MM.1S (cell line): ENCODE measurements at regions not wholly inside any gene's neighbourhood (a gene's known extent, or its start where the extent isn't known, plus 50 kb on each side); places are given as distances from the start of the nearest gene placed in this dataset.

Experiments
- DNase-seq: peaks from one replicate; pipeline ENCODE4 v3.0.0-alpha.2; 2015
- H2AFZ ChIP-seq: fragments of 300-600 bp; sonication (generic); 2 replicates; pipeline ENCODE4 v1.6.0; 2016; ENCODE audit warnings: antibody characterized with exemption, low read length
- H3F3A ChIP-seq: fragments of 300-600 bp; sonication (generic); 2 replicates; pipeline ENCODE4 v1.6.1; 2016; ENCODE audit warnings: mild to moderate bottlenecking, antibody characterized with exemption, low read length, moderate library complexity, mixed read lengths; ENCODE audit not compliant: insufficient read depth
- H3K27ac ChIP-seq: fragments of 300-600 bp; sonication (generic); 2 replicates; pipeline ENCODE4 v1.5.1; 2016; ENCODE audit warnings: mild to moderate bottlenecking, low read length
- H3K27me3 ChIP-seq: fragments of 300-600 bp; sonication (generic); replicated peaks from 2 replicates; pipeline ENCODE4 v1.6.0; 2016; ENCODE audit warnings: low read length; ENCODE audit not compliant: insufficient read depth
- H3K36me3 ChIP-seq: fragments of 300-600 bp; sonication (generic); replicated peaks from 2 replicates; pipeline ENCODE4 v1.6.1; 2016; ENCODE audit warnings: mild to moderate bottlenecking, low read length, mixed read lengths; ENCODE audit not compliant: insufficient read depth
- H3K4me1 ChIP-seq: fragments of 300-600 bp; sonication (generic); 2 replicates; pipeline ENCODE4 v1.6.1; 2016; ENCODE audit warnings: low read length, mixed read lengths
- H3K4me2 ChIP-seq: fragments of 300-600 bp; sonication (generic); 2 replicates; pipeline ENCODE4 v1.6.0; 2016; ENCODE audit warnings: low read depth, low read length
- H3K4me3 ChIP-seq: fragments of 300-600 bp; sonication (generic); 2 replicates; pipeline ENCODE4 v1.5.1; 2016; ENCODE audit warnings: low read length, mixed read lengths
- H3K79me2 ChIP-seq: fragments of 300-600 bp; sonication (generic); 2 replicates; pipeline ENCODE4 v1.6.1; 2016; ENCODE audit warnings: mixed run types, low read length, mixed read lengths
- H3K9ac ChIP-seq: fragments of 300-600 bp; sonication (generic); 2 replicates; pipeline ENCODE4 v1.6.1; 2016; ENCODE audit warnings: low read length, mixed read lengths
- H3K9me2 ChIP-seq: fragments of 300-600 bp; sonication (generic); replicated peaks from 2 replicates; pipeline ENCODE4 v1.6.1; 2016; ENCODE audit warnings: mild to moderate bottlenecking, low read length, mixed read lengths; ENCODE audit not compliant: insufficient read depth
- H3K9me3 ChIP-seq: fragments of 300-600 bp; sonication (generic); replicated peaks from 2 replicates; pipeline ENCODE4 v1.6.1; 2016; ENCODE audit warnings: mild to moderate bottlenecking, low read length, mixed read lengths; ENCODE audit not compliant: insufficient read depth
- H4K20me1 ChIP-seq: fragments of 300-600 bp; sonication (generic); 2 replicates; pipeline ENCODE4 v1.6.1; 2016; ENCODE audit warnings: mild to moderate bottlenecking, low read length, moderate library complexity, mixed read lengths; ENCODE audit not compliant: insufficient read depth
- EZH2 ChIP-seq: fragments of 300-600 bp; sonication (generic); optimal IDR thresholded peaks from 2 replicates; pipeline ENCODE3; 2017; ENCODE audit warnings: low read depth, mild to moderate bottlenecking, antibody characterized with exemption, low read length, mixed read lengths
- EZH2phosphoT487 ChIP-seq: fragments of 300-600 bp; sonication (generic); IDR thresholded peaks from 2 replicates; pipeline ENCODE4 v1.6.1; 2018; ENCODE audit warnings: antibody characterized with exemption, low read length
- TF ChIP-seq, protein P1 (sequence below): fragments of 300-600 bp; sonication (generic); IDR thresholded peaks from 2 replicates; pipeline ENCODE4 v1.5.1; 2016; ENCODE audit warnings: antibody characterized with exemption, low read length, mixed read lengths

DNA sequence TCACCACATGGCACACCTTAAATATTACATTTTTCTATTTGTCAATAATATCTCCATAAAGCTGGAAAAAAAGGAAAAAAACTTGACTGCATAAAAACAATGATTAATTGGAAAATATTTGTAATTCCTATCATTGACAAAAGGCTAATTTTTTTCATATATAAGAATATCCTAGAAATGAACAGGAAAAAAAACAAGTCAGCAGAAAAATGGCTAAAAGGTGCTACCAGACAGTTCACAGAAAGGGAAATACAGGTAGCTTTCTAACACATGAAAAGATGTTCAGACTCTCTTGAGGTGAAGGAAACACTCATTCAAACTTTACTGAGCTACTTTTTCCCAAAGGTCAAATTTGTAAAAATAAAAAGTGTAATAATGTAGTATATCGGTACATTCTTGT is 104.1 kb upstream of the SCAF8 start:
- Histone ChIP-seq H3K36me3 (no peaks in the 10 kb centered on the region), H3K27ac (no peak overlapping the region), H3K4me1 (no peaks in the 10 kb centered on the region), H2AFZ (no peak overlapping the region), H3F3A (no peaks in the 10 kb centered on the region), H3K9ac (no peak overlapping the region), H3K9me2 (no peaks in the 10 kb centered on the region), H3K4me3 (no peak overlapping the region), H3K27me3 (no peaks in the 10 kb centered on the region), H3K9me3 (no peaks in the 10 kb centered on the region), H4K20me1 (no peaks in the 10 kb centered on the region), H3K79me2 (no peaks in the 10 kb centered on the region), H3K4me2 (no peak overlapping the region)
- no peak for TF ChIP-seq EZH2phosphoT487
- TF ChIP-seq, protein P1, sequence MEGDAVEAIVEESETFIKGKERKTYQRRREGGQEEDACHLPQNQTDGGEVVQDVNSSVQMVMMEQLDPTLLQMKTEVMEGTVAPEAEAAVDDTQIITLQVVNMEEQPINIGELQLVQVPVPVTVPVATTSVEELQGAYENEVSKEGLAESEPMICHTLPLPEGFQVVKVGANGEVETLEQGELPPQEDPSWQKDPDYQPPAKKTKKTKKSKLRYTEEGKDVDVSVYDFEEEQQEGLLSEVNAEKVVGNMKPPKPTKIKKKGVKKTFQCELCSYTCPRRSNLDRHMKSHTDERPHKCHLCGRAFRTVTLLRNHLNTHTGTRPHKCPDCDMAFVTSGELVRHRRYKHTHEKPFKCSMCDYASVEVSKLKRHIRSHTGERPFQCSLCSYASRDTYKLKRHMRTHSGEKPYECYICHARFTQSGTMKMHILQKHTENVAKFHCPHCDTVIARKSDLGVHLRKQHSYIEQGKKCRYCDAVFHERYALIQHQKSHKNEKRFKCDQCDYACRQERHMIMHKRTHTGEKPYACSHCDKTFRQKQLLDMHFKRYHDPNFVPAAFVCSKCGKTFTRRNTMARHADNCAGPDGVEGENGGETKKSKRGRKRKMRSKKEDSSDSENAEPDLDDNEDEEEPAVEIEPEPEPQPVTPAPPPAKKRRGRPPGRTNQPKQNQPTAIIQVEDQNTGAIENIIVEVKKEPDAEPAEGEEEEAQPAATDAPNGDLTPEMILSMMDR, result no peak
- TF ChIP-seq EZH2, result no peak
- DNase-seq, result no peak

DNA sequence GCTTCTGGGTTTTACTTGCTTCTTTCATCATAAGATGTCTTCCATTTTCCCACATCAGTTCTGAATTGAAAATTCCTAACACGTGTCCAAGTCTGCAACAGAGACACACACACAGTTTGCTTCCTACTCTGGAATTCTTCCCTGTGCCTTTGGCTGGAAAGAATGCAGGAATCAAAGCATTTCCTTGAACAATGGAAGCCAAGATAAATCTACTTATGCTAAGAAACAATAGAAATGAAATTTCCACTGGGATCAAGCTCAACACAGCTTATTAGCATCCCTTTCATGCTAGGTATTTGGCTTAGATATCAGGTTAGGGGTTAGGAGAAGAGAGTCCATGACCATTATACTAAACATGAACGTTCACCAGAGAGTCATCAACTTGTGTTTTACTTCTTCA is 101.1 kb upstream of the SCAF8 start:
- Histone ChIP-seq H3K36me3 (no peaks in the 10 kb centered on the region), H3K79me2 (no peaks in the 10 kb centered on the region), H3K9me3 (no peaks in the 10 kb centered on the region), H4K20me1 (no peaks in the 10 kb centered on the region), H3K4me2 (no peak overlapping the region), H2AFZ (no peak overlapping the region), H3K27ac (no peak overlapping the region), H3F3A (no peaks in the 10 kb centered on the region), H3K4me1 (no peaks in the 10 kb centered on the region), H3K27me3 (no peaks in the 10 kb centered on the region), H3K4me3 (no peak overlapping the region), H3K9ac (no peak overlapping the region), H3K9me2 (no peaks in the 10 kb centered on the region)
- no peak for TF ChIP-seq EZH2phosphoT487
- TF ChIP-seq, protein P1, result no peak
- TF ChIP-seq EZH2, result no peak
- DNase-seq, result no peak

DNA sequence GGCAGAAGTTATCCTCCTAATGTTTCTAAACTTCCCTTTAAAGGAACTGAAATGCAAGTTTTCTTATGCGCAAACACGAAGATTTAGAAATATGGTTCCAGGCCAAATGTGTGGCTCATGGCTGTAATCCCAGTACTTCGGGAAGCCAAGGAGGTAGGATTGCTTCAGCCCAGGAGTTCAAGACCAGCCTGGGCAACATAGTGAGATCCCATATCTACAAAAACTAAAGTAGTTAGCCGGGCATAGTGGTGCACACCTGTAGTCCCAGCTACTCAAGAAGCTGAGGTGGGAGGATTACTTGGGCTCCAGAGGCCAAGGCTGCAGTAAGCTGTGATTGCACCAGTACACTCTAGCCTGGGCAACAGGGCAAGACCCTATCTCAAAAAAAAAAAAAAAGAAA is 95.8 kb upstream of the SCAF8 start:
- H4K20me1 ChIP-seq, result no peaks in the 10 kb centered on the region
- H3K79me2 ChIP-seq, result no peaks in the 10 kb centered on the region
- H3K9me2 ChIP-seq, result no peaks in the 10 kb centered on the region
- no peak for DNase-seq
- TF ChIP-seq, protein P1, result no peak
- no peak for TF ChIP-seq EZH2phosphoT487
- TF ChIP-seq EZH2, result no peak
- no peak overlapping the region for H3K27ac ChIP-seq
- H2AFZ ChIP-seq, result no peak overlapping the region
- H3F3A ChIP-seq, result no peaks in the 10 kb centered on the region
- H3K9ac ChIP-seq, result no peak overlapping the region
- no peaks in the 10 kb centered on the region for H3K27me3 ChIP-seq
- no peaks in the 10 kb centered on the region for H3K9me3 ChIP-seq
- H3K4me2 ChIP-seq, result no peak overlapping the region
- no peaks in the 10 kb centered on the region for H3K4me1 ChIP-seq
- H3K36me3 ChIP-seq, result no peaks in the 10 kb centered on the region
- H3K4me3 ChIP-seq, result no peak overlapping the region
